ENCODE measurements at regions not wholly inside any gene's neighbourhood (a gene's known extent, or its start where the extent isn't known, plus 50 kb on each side); places are given as distances from the start of the nearest gene placed in this dataset.

GRCh38 chr14:61941421-61942150 lies 179.4 kb downstream of the SNAPC1 start:
- no peak for DNase-seq (ENCODE audit: low read depth)

- DNase-seq (ENCODE audit: low read depth): no peak
These were observed 186.2 kb downstream of the SNAPC1 start for GRCh38 chr14:61948376-61948775.

GRCh38 chr14:61950340-61950739 lies 188.1 kb downstream of the SNAPC1 start:
- no peak for DNase-seq (ENCODE audit: low read depth)

- no peak for DNase-seq (ENCODE audit: low read depth)
These were observed 191.4 kb downstream of the SNAPC1 start for GRCh38 chr14:61953602-61954001.

- DNase-seq (ENCODE audit: low read depth): no peak
These were observed 192.1 kb downstream of the SNAPC1 start for GRCh38 chr14:61954306-61954705.

- DNase-seq (ENCODE audit: low read depth): no peak
These were observed 194.3 kb downstream of the SNAPC1 start for GRCh38 chr14:61956517-61956916.

GRCh38 chr14:61959348-61959747 lies 197.1 kb downstream of the SNAPC1 start:
- DNase-seq (ENCODE audit: low read depth): no peak

GRCh38 chr14:61961369-61961768 lies 199.1 kb downstream of the SNAPC1 start:
- DNase-seq (ENCODE audit: low read depth): no peak

GRCh38 chr14:61963926-61964325 lies 201.7 kb downstream of the SNAPC1 start:
- DNase-seq (ENCODE audit: low read depth): no peak

GRCh38 chr14:61965030-61965745 lies 203.0 kb downstream of the SNAPC1 start:
- peak; percentile 36 for DNase-seq (ENCODE audit: low read depth)

GRCh38 chr14:61968207-61968606 lies 206.0 kb downstream of the SNAPC1 start:
- DNase-seq (ENCODE audit: low read depth): no peak

- DNase-seq (ENCODE audit: low read depth): no peak
These were observed 210.5 kb downstream of the SNAPC1 start for GRCh38 chr14:61972711-61973110.

GRCh38 chr14:61973981-61974380 lies 211.8 kb downstream of the SNAPC1 start:
- DNase-seq (ENCODE audit: low read depth): no peak

GRCh38 chr14:61977217-61977616 lies 215.0 kb downstream of the SNAPC1 start:
- DNase-seq (ENCODE audit: low read depth): no peak

- DNase-seq (ENCODE audit: low read depth): no peak
These were observed 226.0 kb downstream of the SNAPC1 start for GRCh38 chr14:61988240-61988639.

GRCh38 chr14:61992139-61992538 lies 229.9 kb downstream of the SNAPC1 start:
- DNase-seq (ENCODE audit: low read depth): no peak

- DNase-seq (ENCODE audit: low read depth): no peak
These were observed 230.7 kb downstream of the SNAPC1 start for GRCh38 chr14:61992926-61993325.

GRCh38 chr14:61994589-61994988 lies 232.4 kb downstream of the SNAPC1 start:
- no peak for DNase-seq (ENCODE audit: low read depth)

- no peak for DNase-seq (ENCODE audit: low read depth)
These were observed 234.5 kb downstream of the SNAPC1 start for GRCh38 chr14:61996753-61997152.

GRCh38 chr14:61997161-61997560 lies 234.9 kb downstream of the SNAPC1 start:
- DNase-seq (ENCODE audit: low read depth): no peak

GRCh38 chr14:62001963-62002362 lies 239.7 kb downstream of the SNAPC1 start:
- no peak for DNase-seq (ENCODE audit: low read depth)

- DNase-seq (ENCODE audit: low read depth): no peak
These were observed 240.4 kb downstream of the SNAPC1 start for GRCh38 chr14:62002642-62003041.

- no peak for DNase-seq (ENCODE audit: low read depth)
These were observed 241.5 kb downstream of the SNAPC1 start for GRCh38 chr14:62003701-62004100.

All from GM04503 (cell line).